Activated CD4-positive, alpha-beta T cell treated with anti-CD3 and anti-CD28 coated beads, Interleukin-2, amount 10 ng/mL, durations not matched to agents 7 days and 5 days (primary cell): ENCODE measurements at regions not wholly inside any gene's neighbourhood (a gene's known extent, or its start where the extent isn't known, plus 50 kb on each side); places are given as distances from the start of the nearest gene placed in this dataset.

ENCODE experiments used
- CTCF ChIA-PET: fragments of 350-600 bp; sonication (Branson Sonifier 250); formaldehyde crosslinking; loops from one replicate; lab custom pipeline; 2021; ENCODE audit warnings: antibody characterized with exemption; lab: Charles Lee
- POLR2A ChIA-PET: fragments of 350-600 bp; sonication (Branson Sonifier 250); formaldehyde crosslinking; loops from one replicate; lab custom pipeline; 2021; ENCODE audit warnings: antibody characterized with exemption; lab: Charles Lee
- DNase-seq: peaks from one replicate; pipeline ENCODE4 v3.0.0-alpha.2; 2020
- H3K27ac Mint-ChIP-seq: one replicate; pipeline ENCODE4 v1.8.0; 2021; ENCODE audit warnings: mild to moderate bottlenecking, moderate library complexity, mixed read lengths
- H3K27me3 Mint-ChIP-seq: one replicate; pipeline ENCODE4 v1.8.0; 2021; ENCODE audit warnings: mixed read lengths
- H3K36me3 Mint-ChIP-seq: one replicate; pipeline ENCODE4 v1.8.0; 2021; ENCODE audit warnings: low read depth, mixed read lengths
- H3K4me1 Mint-ChIP-seq: one replicate; pipeline ENCODE4 v1.8.0; 2021; ENCODE audit warnings: mixed read lengths
- H3K4me3 Mint-ChIP-seq: one replicate; pipeline ENCODE4 v1.8.0; 2021; ENCODE audit warnings: mild to moderate bottlenecking, moderate library complexity, mixed read lengths
- H3K9me3 Mint-ChIP-seq: one replicate; pipeline ENCODE4 v1.8.0; 2021; ENCODE audit warnings: mixed read lengths

GRCh38 chr3:178302966-178303930 lies 233.0 kb upstream of the KCNMB2 start:
- DNase-seq: no peak
- ChIA-PET POLR2A (no interaction called here), CTCF (no interaction called here)
- Mint-ChIP-seq H3K36me3 (no peaks in the 10 kb centered on the region), H3K27me3 (no peaks in the 10 kb centered on the region), H3K4me3 (no peak overlapping the region), H3K27ac (no peak overlapping the region), H3K9me3 (no peaks in the 10 kb centered on the region), H3K4me1 (no peaks in the 10 kb centered on the region)

DNA sequence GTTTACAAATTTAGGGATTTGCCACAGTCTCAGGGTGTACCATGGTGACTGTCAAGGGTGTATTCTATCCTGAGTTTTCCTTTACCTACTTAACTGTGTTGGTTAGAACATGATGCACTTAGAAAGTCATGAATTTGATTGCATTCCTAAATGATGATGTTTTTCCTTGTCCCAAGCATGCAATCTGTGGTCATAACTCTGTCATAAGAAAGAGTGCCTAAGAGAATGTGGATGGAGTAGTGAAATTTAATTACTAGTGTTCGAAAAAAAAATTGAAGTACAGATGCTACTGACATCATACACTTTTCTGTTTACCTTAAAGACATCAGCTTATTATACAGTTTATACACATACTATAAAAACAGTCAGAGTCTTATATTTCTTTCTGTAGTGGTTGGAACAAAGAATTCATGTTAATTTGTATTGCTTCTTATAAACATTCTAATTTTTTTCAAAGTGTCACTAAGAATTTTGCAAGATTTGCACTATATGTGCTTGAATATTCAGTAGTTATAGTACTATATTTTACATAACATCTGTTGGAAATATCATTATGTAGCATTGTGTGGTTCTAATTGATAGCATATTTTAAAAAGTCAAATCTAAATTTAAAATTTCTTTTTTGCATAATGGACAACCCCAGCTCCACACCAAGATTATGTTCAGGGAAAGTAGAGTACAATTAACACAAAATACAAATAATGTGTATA lies 231.3 kb upstream of the KCNMB2 start:
- DNase-seq: no peak
- Mint-ChIP-seq H3K36me3 (no peaks in the 10 kb centered on the region), H3K9me3 (no peaks in the 10 kb centered on the region), H3K27ac (no peak overlapping the region), H3K4me3 (no peak overlapping the region), H3K27me3 (no peaks in the 10 kb centered on the region), H3K4me1 (no peaks in the 10 kb centered on the region)
- ChIA-PET CTCF (no interaction called here), POLR2A (no interaction called here)

GRCh38 chr3:178306432-178307115 lies 229.7 kb upstream of the KCNMB2 start:
- H3K27me3 Mint-ChIP-seq: no peaks in the 10 kb centered on the region
- ChIA-PET POLR2A (no interaction called here), CTCF (no interaction called here)
- DNase-seq: no peak
- H3K4me1 Mint-ChIP-seq: no peaks in the 10 kb centered on the region
- no peak overlapping the region for H3K27ac Mint-ChIP-seq
- no peaks in the 10 kb centered on the region for H3K36me3 Mint-ChIP-seq
- H3K4me3 Mint-ChIP-seq: no peak overlapping the region
- H3K9me3 Mint-ChIP-seq: no peaks in the 10 kb centered on the region

GRCh38 chr3:178308771-178309170 lies 227.5 kb upstream of the KCNMB2 start:
- POLR2A ChIA-PET: no interaction called here
- Mint-ChIP-seq H3K27me3 (no peaks in the 10 kb centered on the region), H3K27ac (no peak overlapping the region), H3K4me1 (no peaks in the 10 kb centered on the region), H3K4me3 (no peak overlapping the region), H3K9me3 (no peaks in the 10 kb centered on the region), H3K36me3 (no peaks in the 10 kb centered on the region)
- no peak for DNase-seq
- CTCF ChIA-PET: interaction anchor here (0.6 kb wide), 1 partner anchor 108 kb away, joined by 3 read pairs; no protein-coding TSS in a partner anchor

DNA sequence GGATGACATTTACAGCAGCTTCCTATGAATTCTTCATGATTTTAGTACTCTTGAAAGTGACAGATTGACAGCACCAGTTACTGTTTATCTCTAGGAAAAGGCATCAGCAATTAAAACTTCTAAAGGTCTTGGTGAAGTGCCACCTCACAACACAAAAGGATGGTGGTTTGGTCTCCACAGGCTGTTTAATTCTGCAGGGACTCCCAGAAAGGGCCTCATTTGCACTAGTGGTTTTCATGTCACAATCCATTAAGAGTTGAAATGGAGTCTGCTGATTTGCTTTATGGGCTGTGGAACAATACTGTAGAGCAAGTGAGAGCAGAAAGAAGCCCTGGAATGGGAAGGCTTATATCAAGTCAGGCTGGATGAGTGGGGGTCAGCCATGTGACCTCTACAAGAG lies 225.3 kb upstream of the KCNMB2 start:
- H3K9me3 Mint-ChIP-seq: no peaks in the 10 kb centered on the region
- no peaks in the 10 kb centered on the region for H3K36me3 Mint-ChIP-seq
- no peak overlapping the region for H3K4me3 Mint-ChIP-seq
- CTCF ChIA-PET: no interaction called here
- no peaks in the 10 kb centered on the region for H3K27me3 Mint-ChIP-seq
- no peaks in the 10 kb centered on the region for H3K4me1 Mint-ChIP-seq
- no peak for DNase-seq
- POLR2A ChIA-PET: no interaction called here
- no peak overlapping the region for H3K27ac Mint-ChIP-seq

DNA sequence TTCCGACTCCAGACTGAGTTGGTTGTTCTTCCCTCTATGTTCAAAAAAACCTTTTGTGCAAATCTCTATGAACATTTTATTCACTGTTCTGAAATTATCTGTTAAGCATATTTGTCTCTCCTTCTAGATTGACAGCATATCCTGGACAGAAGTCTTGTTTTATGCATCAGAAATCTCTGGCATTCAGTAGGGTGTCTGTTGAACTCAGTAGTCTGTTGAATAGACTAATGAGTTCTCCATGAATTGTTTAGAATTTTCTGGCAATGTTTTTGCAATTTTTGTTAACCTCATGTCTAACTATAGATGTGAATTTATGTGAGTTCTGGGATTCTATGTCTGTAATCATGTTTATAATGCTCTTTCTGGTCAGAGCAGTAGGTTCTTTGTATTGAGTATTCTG lies 222.5 kb upstream of the KCNMB2 start:
- ChIA-PET POLR2A (no interaction called here), CTCF (no interaction called here)
- Mint-ChIP-seq H3K4me3 (no peak overlapping the region), H3K27ac (no peak overlapping the region), H3K36me3 (no peaks in the 10 kb centered on the region), H3K4me1 (no peaks in the 10 kb centered on the region), H3K27me3 (no peaks in the 10 kb centered on the region), H3K9me3 (no peaks in the 10 kb centered on the region)
- no peak for DNase-seq

DNA sequence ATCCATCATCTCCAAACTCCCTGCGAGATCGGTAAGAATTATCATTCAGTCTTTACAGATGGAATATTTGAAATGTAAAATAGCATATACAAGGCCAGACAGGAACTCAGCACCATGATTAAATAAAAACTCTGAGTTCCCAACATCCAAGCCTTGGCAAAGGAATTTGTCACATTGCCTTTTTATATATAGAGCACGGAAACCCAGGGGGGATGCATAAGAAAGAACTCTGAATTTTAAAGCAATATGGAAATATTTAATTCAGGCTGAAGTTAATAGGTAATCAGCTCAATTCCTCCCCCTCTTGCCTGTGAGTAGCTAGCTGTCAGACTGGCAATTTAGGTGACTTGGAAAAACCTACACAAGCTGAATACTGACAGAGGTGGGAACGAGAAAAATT lies 217.9 kb upstream of the KCNMB2 start:
- Mint-ChIP-seq H3K4me3 (no peak overlapping the region), H3K9me3 (no peaks in the 10 kb centered on the region), H3K27ac (no peak overlapping the region), H3K36me3 (no peaks in the 10 kb centered on the region), H3K27me3 (no peaks in the 10 kb centered on the region), H3K4me1 (no peaks in the 10 kb centered on the region)
- CTCF ChIA-PET: interaction anchor here (0.6 kb wide), 1 partner anchor 1503 kb away, joined by 4 read pairs; no protein-coding TSS in a partner anchor
- DNase-seq: no peak
- POLR2A ChIA-PET: no interaction called here

DNA sequence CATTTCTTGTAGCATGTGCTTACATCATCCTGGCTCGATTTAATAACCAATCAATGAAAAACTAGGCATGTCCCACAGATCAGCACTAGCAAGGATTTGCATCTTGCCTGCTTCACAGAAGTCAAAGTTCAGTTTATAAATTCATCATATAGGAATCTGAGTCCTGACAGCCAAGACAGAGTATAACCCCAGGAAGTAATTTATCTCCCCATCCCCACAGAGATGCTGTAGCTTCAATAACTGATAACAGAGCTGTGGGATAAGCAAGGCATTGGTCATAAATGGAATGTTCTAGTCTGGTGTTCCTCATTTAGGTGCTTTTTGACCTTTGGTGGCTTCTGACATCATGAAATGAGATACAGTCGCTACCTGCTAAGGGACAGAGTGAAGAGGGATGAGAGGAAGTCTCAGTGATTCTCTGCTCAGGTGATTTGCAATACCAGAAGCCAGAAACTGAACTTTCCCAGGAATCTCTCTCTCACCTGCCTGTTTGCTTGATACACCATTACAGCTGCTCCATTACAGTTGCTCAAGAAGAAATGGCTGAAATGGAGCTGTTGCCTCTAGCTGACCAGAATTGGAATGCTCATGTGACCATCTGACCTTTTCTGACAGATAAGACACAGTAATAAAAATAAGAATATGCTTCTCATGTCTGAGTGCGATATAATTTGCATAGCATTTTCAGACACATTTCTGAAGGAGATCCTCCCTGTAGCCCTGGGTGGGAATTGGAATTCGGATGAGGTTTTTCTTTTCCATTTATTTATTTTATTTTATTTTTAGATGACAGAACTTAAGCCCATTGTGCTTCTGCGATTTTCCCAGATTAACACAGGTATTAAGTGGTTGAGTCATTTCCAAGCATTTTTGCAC lies 217.1 kb upstream of the KCNMB2 start:
- H3K36me3 Mint-ChIP-seq: no peaks in the 10 kb centered on the region
- no peak overlapping the region for H3K27ac Mint-ChIP-seq
- CTCF ChIA-PET: no interaction called here
- H3K27me3 Mint-ChIP-seq: no peaks in the 10 kb centered on the region
- DNase-seq: no peak
- H3K4me1 Mint-ChIP-seq: no peaks in the 10 kb centered on the region
- POLR2A ChIA-PET: no interaction called here
- no peak overlapping the region for H3K4me3 Mint-ChIP-seq
- no peaks in the 10 kb centered on the region for H3K9me3 Mint-ChIP-seq

DNA sequence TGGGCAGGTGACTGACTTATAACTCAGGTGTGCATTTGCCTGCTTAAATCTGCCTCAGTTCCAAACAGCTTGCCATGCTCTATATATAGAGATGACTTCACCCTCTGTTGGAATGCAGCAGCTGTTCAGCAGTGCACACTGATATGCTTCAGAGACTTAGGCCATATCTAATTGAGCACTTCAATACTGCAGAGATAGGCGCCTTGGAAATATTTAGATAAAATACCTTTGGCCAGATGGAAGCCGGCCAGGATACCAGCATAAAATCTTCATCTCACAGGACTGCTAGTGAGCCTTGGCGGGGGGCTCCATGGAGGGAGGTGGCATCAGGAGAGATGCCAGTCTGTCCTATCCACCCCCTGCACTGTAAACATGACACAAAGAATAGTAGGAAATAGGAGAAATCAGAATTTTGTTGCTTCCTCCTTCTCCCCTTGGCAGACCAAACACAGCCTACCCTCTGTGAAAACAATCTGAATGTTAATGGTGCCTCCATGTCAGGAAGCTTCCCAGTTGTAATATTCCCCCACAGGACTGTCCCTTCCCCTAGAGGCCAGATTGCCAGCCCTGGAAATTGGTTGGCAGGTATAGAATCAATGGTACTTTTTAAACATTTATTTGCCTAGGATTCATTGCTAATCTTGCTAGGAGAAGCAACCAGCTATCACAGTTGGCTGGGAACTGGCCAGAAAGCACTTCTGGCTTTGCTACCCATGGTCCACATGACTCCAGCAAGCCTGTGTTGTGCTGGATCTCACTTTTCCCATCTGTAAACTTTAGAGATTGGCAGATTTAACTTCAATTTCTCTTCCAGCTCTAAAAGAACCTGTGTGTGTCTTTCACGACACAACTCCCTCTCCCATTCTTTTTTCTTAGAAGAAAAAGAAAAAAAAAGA lies 215.5 kb upstream of the KCNMB2 start:
- POLR2A ChIA-PET: no interaction called here
- Mint-ChIP-seq H3K4me1 (no peaks in the 10 kb centered on the region), H3K9me3 (no peaks in the 10 kb centered on the region), H3K36me3 (no peaks in the 10 kb centered on the region), H3K4me3 (no peak overlapping the region), H3K27me3 (no peaks in the 10 kb centered on the region), H3K27ac (no peak overlapping the region)
- DNase-seq: no peak
- CTCF ChIA-PET: no interaction called here

GRCh38 chr3:178324356-178324755 lies 211.9 kb upstream of the KCNMB2 start:
- H3K27me3 Mint-ChIP-seq: no peaks in the 10 kb centered on the region
- DNase-seq: no peak
- no peak overlapping the region for H3K4me3 Mint-ChIP-seq
- H3K36me3 Mint-ChIP-seq: no peaks in the 10 kb centered on the region
- no peaks in the 10 kb centered on the region for H3K9me3 Mint-ChIP-seq
- H3K4me1 Mint-ChIP-seq: no peaks in the 10 kb centered on the region
- CTCF ChIA-PET: no interaction called here
- no peak overlapping the region for H3K27ac Mint-ChIP-seq
- POLR2A ChIA-PET: no interaction called here

DNA sequence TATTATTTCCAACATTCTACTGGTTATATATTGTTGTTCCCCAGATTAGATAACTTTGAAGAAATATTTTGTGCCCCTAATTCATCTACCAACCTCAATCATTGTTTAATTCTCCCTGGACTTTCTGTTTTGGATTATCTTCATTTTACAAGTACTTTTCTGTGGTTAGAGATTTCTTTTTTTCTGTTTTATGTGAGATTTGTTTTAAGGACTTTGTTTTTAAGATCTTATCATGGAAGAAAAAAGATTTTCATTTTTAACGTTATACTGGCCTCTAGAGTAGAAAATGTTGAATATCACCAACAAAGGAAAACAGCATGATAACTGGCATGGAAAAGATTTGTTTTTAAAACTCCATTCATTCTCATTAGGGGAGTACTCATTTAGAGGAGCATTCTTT lies 210.9 kb upstream of the KCNMB2 start:
- Mint-ChIP-seq H3K27me3 (no peaks in the 10 kb centered on the region), H3K4me3 (no peak overlapping the region), H3K9me3 (no peaks in the 10 kb centered on the region), H3K36me3 (no peaks in the 10 kb centered on the region), H3K4me1 (no peaks in the 10 kb centered on the region), H3K27ac (no peak overlapping the region)
- DNase-seq: no peak
- ChIA-PET CTCF (no interaction called here), POLR2A (no interaction called here)

- H3K4me3 Mint-ChIP-seq: no peak overlapping the region
- no peaks in the 10 kb centered on the region for H3K27me3 Mint-ChIP-seq
- H3K36me3 Mint-ChIP-seq: no peaks in the 10 kb centered on the region
- ChIA-PET POLR2A (no interaction called here), CTCF (no interaction called here)
- H3K4me1 Mint-ChIP-seq: no peaks in the 10 kb centered on the region
- no peaks in the 10 kb centered on the region for H3K9me3 Mint-ChIP-seq
- no peak overlapping the region for H3K27ac Mint-ChIP-seq
- DNase-seq: no peak
Measured at GRCh38 chr3:178329936-178330335, 206.3 kb upstream of the KCNMB2 start.
